DOHH2 (cell line): ENCODE measurements at regions not wholly inside any gene's neighbourhood (a gene's known extent, or its start where the extent isn't known, plus 50 kb on each side); places are given as distances from the start of the nearest gene placed in this dataset.

Experiments
- H3F3A ChIP-seq: fragments of 200-600 bp; sonication (generic), shearing (Covaris generic); 2 replicates; pipeline ENCODE4 v1.6.0; 2016; ENCODE audit warnings: antibody characterized with exemption, mild to moderate bottlenecking; ENCODE audit not compliant: control insufficient read depth, insufficient read depth
- H3K27ac ChIP-seq: fragments of 200-600 bp; sonication (generic); 2 replicates; pipeline ENCODE4 v1.5.1; 2014; ENCODE audit warnings: low read depth, mild to moderate bottlenecking, low read length, moderate library complexity
- H3K27me3 ChIP-seq: fragments of 200-600 bp; sonication (generic); 2 replicates; pipeline ENCODE4 v1.6.1; 2014; ENCODE audit warnings: mild to moderate bottlenecking, low read length, mixed read lengths; ENCODE audit not compliant: control insufficient read depth
- H3K36me3 ChIP-seq: fragments of 200-600 bp; sonication (generic); 2 replicates; pipeline ENCODE4 v1.6.1; 2014; ENCODE audit warnings: mild to moderate bottlenecking, low read length, moderate library complexity, mixed read lengths; ENCODE audit not compliant: control insufficient read depth
- H3K4me1 ChIP-seq: fragments of 200-600 bp; sonication (generic); 2 replicates; pipeline ENCODE4 v1.6.1; 2014; ENCODE audit warnings: mild to moderate bottlenecking, low read length, mixed read lengths; ENCODE audit not compliant: control insufficient read depth
- H3K4me2 ChIP-seq: fragments of 200-600 bp; sonication (generic); 2 replicates; pipeline ENCODE4 v1.6.0; 2014; ENCODE audit warnings: mild to moderate bottlenecking, low read length, moderate library complexity
- H3K4me3 ChIP-seq: fragments of 200-600 bp; sonication (generic); 2 replicates; pipeline ENCODE4 v1.5.1; 2014; ENCODE audit warnings: mild to moderate bottlenecking, low read length, mixed read lengths
- H3K79me2 ChIP-seq: fragments of 200-600 bp; sonication (generic); 2 replicates; pipeline ENCODE4 v1.6.1; 2014; ENCODE audit warnings: mild to moderate bottlenecking, low read length, mixed read lengths; ENCODE audit not compliant: control insufficient read depth
- H3K9me2 ChIP-seq: fragments of 200-600 bp; sonication (generic); replicated peaks from 2 replicates; pipeline ENCODE4 v1.6.1; 2014; ENCODE audit warnings: mild to moderate bottlenecking, low read length, mixed read lengths; ENCODE audit not compliant: control insufficient read depth
- H3K9me3 ChIP-seq: fragments of 200-600 bp; sonication (generic); 2 replicates; pipeline ENCODE4 v1.6.1; 2014; ENCODE audit warnings: antibody characterized with exemption, low read length, mixed read lengths; ENCODE audit not compliant: control insufficient read depth, insufficient read depth
- H4K20me1 ChIP-seq: fragments of 200-600 bp; sonication (generic); 2 replicates; pipeline ENCODE4 v1.6.0; 2014; ENCODE audit warnings: low read depth, mild to moderate bottlenecking, antibody characterized with exemption, low read length, moderate library complexity; ENCODE audit not compliant: control insufficient read depth, insufficient read depth
- EZH2phosphoT487 ChIP-seq: fragments of 200-600 bp; sonication (generic); IDR thresholded peaks from 2 replicates; pipeline ENCODE4 v1.6.1; 2017; ENCODE audit warnings: borderline replicate concordance, mild to moderate bottlenecking, antibody characterized with exemption, low read length, moderate library complexity, mixed read lengths
- TF ChIP-seq, protein P1 (sequence below): fragments of 200-600 bp; sonication (generic); IDR thresholded peaks from one replicate; pipeline ENCODE4 v1.5.1; 2014; ENCODE audit warnings: antibody characterized with exemption, mild to moderate bottlenecking, low read depth, low read length; ENCODE audit not compliant: poor library complexity, severe bottlenecking

DNA sequence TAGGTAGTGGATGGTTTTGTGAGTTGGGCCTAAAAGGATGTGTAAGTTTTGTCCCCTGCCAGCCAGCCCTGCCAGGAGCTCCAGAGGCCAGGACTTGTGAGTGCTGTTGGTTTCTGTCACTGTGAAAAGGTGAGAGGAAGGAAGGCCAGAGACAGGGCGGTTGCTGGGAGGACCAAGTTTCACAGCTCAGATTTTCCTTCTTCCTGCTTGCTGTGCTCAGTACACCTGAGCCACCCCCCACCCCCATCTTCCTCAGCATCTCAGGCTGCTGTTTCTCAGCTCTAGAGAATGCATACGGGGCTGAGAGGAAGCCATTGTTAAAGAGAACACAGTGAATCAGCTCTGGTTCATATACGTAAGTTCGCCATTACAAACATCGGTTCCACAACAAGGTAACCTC is 139.9 kb downstream of the BUB3 start:
- Histone ChIP-seq H3K79me2 (no peaks in the 10 kb centered on the region), H4K20me1 (no peaks in the 10 kb centered on the region), H3K4me1 (no peaks in the 10 kb centered on the region), H3F3A (no peaks in the 10 kb centered on the region), H3K4me2 (no peak overlapping the region), H3K4me3 (no peak overlapping the region), H3K36me3 (no peaks in the 10 kb centered on the region), H3K9me3 (no peaks in the 10 kb centered on the region), H3K27me3 (no peaks in the 10 kb centered on the region), H3K9me2 (no peaks in the 10 kb centered on the region), H3K27ac (no peak overlapping the region)
- TF ChIP-seq, protein P1, sequence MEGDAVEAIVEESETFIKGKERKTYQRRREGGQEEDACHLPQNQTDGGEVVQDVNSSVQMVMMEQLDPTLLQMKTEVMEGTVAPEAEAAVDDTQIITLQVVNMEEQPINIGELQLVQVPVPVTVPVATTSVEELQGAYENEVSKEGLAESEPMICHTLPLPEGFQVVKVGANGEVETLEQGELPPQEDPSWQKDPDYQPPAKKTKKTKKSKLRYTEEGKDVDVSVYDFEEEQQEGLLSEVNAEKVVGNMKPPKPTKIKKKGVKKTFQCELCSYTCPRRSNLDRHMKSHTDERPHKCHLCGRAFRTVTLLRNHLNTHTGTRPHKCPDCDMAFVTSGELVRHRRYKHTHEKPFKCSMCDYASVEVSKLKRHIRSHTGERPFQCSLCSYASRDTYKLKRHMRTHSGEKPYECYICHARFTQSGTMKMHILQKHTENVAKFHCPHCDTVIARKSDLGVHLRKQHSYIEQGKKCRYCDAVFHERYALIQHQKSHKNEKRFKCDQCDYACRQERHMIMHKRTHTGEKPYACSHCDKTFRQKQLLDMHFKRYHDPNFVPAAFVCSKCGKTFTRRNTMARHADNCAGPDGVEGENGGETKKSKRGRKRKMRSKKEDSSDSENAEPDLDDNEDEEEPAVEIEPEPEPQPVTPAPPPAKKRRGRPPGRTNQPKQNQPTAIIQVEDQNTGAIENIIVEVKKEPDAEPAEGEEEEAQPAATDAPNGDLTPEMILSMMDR: no peak
- TF ChIP-seq EZH2phosphoT487: no peak

DNA sequence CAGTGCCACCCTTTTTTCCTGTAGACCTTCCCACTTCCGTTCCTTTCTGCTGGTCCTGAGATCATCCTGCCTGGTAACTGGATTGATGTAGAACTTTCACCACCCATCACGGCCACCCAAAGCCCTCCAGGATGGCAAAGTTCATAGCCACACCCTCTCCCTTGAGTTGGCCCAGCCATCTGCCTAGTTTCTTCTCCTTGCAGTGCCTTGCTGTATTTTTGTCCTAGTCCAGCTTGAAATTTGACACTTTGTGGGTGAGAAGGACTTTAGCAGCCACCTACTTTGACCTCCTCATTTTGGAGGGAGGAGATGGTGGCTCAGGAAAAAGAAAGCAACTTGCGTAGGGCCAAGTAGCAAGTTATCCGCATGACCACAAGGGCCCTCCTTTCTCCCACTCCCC is 140.7 kb downstream of the BUB3 start:
- TF ChIP-seq, protein P1: no peak
- TF ChIP-seq EZH2phosphoT487: no peak
- H3K9me2 ChIP-seq: no peaks in the 10 kb centered on the region
- no peaks in the 10 kb centered on the region for H3K79me2 ChIP-seq
- H3K4me2 ChIP-seq: no peak overlapping the region
- H4K20me1 ChIP-seq: no peaks in the 10 kb centered on the region
- no peaks in the 10 kb centered on the region for H3K4me1 ChIP-seq
- no peaks in the 10 kb centered on the region for H3K9me3 ChIP-seq
- H3K36me3 ChIP-seq: no peaks in the 10 kb centered on the region
- no peak overlapping the region for H3K27ac ChIP-seq
- H3F3A ChIP-seq: no peaks in the 10 kb centered on the region
- H3K4me3 ChIP-seq: no peak overlapping the region
- no peaks in the 10 kb centered on the region for H3K27me3 ChIP-seq

DNA sequence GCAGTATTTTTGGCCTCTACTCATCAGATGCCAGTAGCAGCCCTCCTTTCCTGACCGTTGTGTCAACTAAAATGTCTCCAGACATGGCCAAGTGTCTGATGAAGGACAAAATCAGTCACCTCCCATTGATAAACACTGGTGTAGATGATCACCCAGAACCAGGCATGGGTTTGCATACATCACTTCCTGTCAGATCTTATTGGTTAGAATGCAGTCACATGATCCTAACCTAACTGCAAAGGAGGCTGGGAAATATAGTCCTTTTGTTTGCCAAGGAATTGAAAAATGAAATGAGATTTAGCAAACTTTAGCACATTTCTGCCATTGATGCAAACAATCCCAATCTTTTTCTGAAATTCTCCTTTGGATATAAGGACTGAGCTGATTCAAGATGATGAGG is 141.4 kb downstream of the BUB3 start:
- Histone ChIP-seq H4K20me1 (no peaks in the 10 kb centered on the region), H3K36me3 (no peaks in the 10 kb centered on the region), H3K27ac (no peak overlapping the region), H3K79me2 (no peaks in the 10 kb centered on the region), H3K27me3 (no peaks in the 10 kb centered on the region), H3K9me2 (no peaks in the 10 kb centered on the region), H3K9me3 (no peaks in the 10 kb centered on the region), H3K4me3 (no peak overlapping the region), H3K4me1 (no peaks in the 10 kb centered on the region), H3F3A (no peaks in the 10 kb centered on the region), H3K4me2 (no peak overlapping the region)
- TF ChIP-seq, protein P1: no peak
- TF ChIP-seq EZH2phosphoT487: no peak

DNA sequence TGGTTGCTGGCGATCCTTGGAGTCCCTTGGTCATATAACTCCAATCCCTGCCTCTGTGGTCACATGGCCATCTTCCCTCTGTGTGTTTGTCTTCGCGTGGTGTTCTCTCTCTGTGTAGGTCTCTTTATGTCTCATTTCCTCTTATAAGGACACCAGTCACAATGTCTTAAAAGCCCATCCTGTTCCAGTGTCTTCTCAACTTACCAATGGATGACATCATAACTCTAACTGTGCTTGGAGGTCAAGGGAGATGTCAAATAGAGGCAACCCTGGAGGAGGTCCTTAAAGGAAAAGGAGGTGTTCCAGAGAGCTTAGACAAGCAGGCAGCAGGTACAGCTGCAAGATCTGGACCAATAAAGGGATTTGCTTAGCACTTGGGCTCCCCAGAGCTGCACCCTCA is 143.0 kb downstream of the BUB3 start:
- no peaks in the 10 kb centered on the region for H3K4me1 ChIP-seq
- H3K36me3 ChIP-seq: no peaks in the 10 kb centered on the region
- no peaks in the 10 kb centered on the region for H3K9me3 ChIP-seq
- TF ChIP-seq, protein P1: no peak
- no peak for TF ChIP-seq EZH2phosphoT487
- H3K27me3 ChIP-seq: no peaks in the 10 kb centered on the region
- H4K20me1 ChIP-seq: no peaks in the 10 kb centered on the region
- H3K27ac ChIP-seq: no peak overlapping the region
- no peaks in the 10 kb centered on the region for H3F3A ChIP-seq
- no peak overlapping the region for H3K4me3 ChIP-seq
- H3K4me2 ChIP-seq: no peak overlapping the region
- no peaks in the 10 kb centered on the region for H3K79me2 ChIP-seq
- H3K9me2 ChIP-seq: no peaks in the 10 kb centered on the region
